ENCODE measurements at regions not wholly inside any gene's neighbourhood (a gene's known extent, or its start where the extent isn't known, plus 50 kb on each side); places are given as distances from the start of the nearest gene placed in this dataset.

GRCh38 chr11:38060136-38060535 is 1462.1 kb upstream of the RAG2 start:
- Histone ChIP-seq H3K36me3 (ENCODE audit: control insufficient read depth in 2 of 2, extremely low read depth in 1 of 2, insufficient read depth in 1 of 2, low read length in 1 of 2) (no peaks in the 10 kb centered on the region), H3K27ac (ENCODE audit: low read length) (no peak overlapping the region), H3K9me3 (no peaks in the 10 kb centered on the region), H3K4me3 (ENCODE audit: control insufficient read depth in 1 of 2, extremely low read depth in 1 of 2, low read length in 1 of 2) (no peak overlapping the region), H3K27me3 (replicated peaks in 1 of 2; ENCODE audit: control insufficient read depth in 2 of 2, extremely low read depth in 1 of 2, insufficient read depth in 2 of 2, low read length in 1 of 2) (no peaks in the 10 kb centered on the region), H3K4me1 (ENCODE audit: control insufficient read depth in 1 of 2, extremely low read depth in 1 of 2, insufficient read depth in 2 of 2, low read length in 2 of 2) (no peaks in the 10 kb centered on the region)
- Mint-ChIP-seq H3K9me3 (peaks cover 11 to 19% (median 16%) of the 10 kb centered on the region in 3 donors), H3K4me3 (no peak overlapping the region), H3K27ac (no peak overlapping the region), H3K36me3 (no peaks in the 10 kb centered on the region), H3K27me3 (no peaks in the 10 kb centered on the region), H3K4me1 (no peaks in the 10 kb centered on the region)
- CTCF ChIA-PET, result no interaction called here
- no CpG with 5 or more reads among the region's 3 CpGs for WGBS (ENCODE audit: insufficient coverage)
- DNase-seq, result no peak
- ATAC-seq (replicated peaks in 1 of 4), result no peak
- POLR2A ChIA-PET, result no interaction called here

DNA sequence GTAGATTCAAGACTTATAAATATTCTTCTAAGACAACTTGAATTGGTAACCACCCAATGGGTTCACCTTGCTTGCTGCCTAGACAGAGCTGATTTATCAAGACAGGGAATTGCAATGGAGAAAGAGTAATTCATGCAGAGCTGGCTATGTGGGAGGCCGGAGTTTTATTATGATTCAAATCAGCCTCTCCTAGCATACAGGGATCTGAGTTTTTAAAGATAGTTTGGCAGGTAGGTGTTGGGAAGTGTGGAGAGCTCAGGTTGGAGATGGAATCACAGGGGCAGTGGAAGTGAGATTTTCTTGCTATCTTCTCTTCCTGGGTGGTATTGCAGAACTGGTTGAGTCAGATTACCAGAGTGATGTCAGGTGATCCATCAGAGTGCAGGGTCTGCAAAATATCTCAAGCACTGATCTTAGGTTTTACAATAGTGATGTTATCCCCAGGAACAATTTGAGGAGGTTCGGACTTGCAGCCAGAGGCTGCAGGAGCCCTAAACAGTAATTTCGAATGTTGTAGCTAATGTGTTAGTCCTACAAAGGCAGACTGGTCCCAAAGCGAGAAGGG is 1448.6 kb upstream of the RAG2 start:
- Histone ChIP-seq H3K4me3 (ENCODE audit: control insufficient read depth in 1 of 2, extremely low read depth in 1 of 2, low read length in 1 of 2) (no peak overlapping the region), H3K4me1 (ENCODE audit: control insufficient read depth in 1 of 2, extremely low read depth in 1 of 2, insufficient read depth in 2 of 2, low read length in 2 of 2) (no peaks in the 10 kb centered on the region), H3K9me3 (no peaks in the 10 kb centered on the region), H3K36me3 (ENCODE audit: control insufficient read depth in 2 of 2, extremely low read depth in 1 of 2, insufficient read depth in 1 of 2, low read length in 1 of 2) (no peaks in the 10 kb centered on the region), H3K27me3 (replicated peaks in 1 of 2; ENCODE audit: control insufficient read depth in 2 of 2, extremely low read depth in 1 of 2, insufficient read depth in 2 of 2, low read length in 1 of 2) (no peaks in the 10 kb centered on the region), H3K27ac (ENCODE audit: low read length) (no peak overlapping the region)
- Mint-ChIP-seq H3K9me3 (peaks cover 9 to 24% (median 12%) of the 10 kb centered on the region in 3 donors), H3K4me1 (no peaks in the 10 kb centered on the region), H3K27ac (no peak overlapping the region), H3K36me3 (no peaks in the 10 kb centered on the region), H3K4me3 (no peak overlapping the region), H3K27me3 (no peaks in the 10 kb centered on the region)
- CTCF ChIA-PET, result no interaction called here
- ATAC-seq (replicated peaks in 1 of 4) (no peak), DNase-seq (no peak)
- POLR2A ChIA-PET, result no interaction called here
- WGBS (ENCODE audit: insufficient coverage), result 100% methylated on average over 1 of the region's 4 CpGs

DNA sequence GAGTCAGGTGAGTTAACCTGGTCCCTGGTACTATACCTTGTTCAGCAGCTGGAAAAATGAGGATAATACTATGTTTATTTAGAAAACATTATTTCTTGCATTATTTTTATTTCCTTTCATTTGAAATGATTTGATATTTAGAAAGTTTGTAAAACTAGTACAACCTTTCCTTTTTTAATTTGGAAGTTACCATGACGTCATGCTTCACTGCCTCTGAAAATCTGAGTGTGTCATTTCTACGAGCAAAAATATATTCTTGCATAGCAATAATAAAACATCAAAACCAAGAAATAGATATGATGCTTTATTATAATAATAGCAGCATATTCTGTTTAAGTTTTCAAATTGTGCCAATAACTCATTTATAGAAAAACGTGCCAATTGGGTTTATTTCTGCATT is 1445.0 kb upstream of the RAG2 start:
- Histone ChIP-seq H3K9me3 (no peaks in the 10 kb centered on the region), H3K4me3 (ENCODE audit: control insufficient read depth in 1 of 2, extremely low read depth in 1 of 2, low read length in 1 of 2) (no peak overlapping the region), H3K4me1 (ENCODE audit: control insufficient read depth in 1 of 2, extremely low read depth in 1 of 2, insufficient read depth in 2 of 2, low read length in 2 of 2) (no peaks in the 10 kb centered on the region), H3K36me3 (ENCODE audit: control insufficient read depth in 2 of 2, extremely low read depth in 1 of 2, insufficient read depth in 1 of 2, low read length in 1 of 2) (no peaks in the 10 kb centered on the region), H3K27me3 (replicated peaks in 1 of 2; ENCODE audit: control insufficient read depth in 2 of 2, extremely low read depth in 1 of 2, insufficient read depth in 2 of 2, low read length in 1 of 2) (no peaks in the 10 kb centered on the region), H3K27ac (ENCODE audit: low read length) (no peak overlapping the region)
- Mint-ChIP-seq H3K36me3 (no peaks in the 10 kb centered on the region), H3K27me3 (no peaks in the 10 kb centered on the region), H3K4me1 (no peaks in the 10 kb centered on the region), H3K27ac (no peak overlapping the region), H3K4me3 (no peak overlapping the region), H3K9me3 (peaks cover 0 to 6% (median 4%) of the 10 kb centered on the region in 3 donors)
- DNase-seq, result no peak
- no peak for ATAC-seq (replicated peaks in 1 of 4)
- ChIA-PET POLR2A (interaction anchor here in 1 of 2 donors (0.5 kb wide), 1 partner anchor 9 kb away, joined by 3 read pairs; no protein-coding TSS in a partner anchor), CTCF (no interaction called here)
- WGBS (ENCODE audit: insufficient coverage), result no CpG with 5 or more reads among the region's 3 CpGs

- no peak overlapping the region for H3K4me3 Mint-ChIP-seq
- H3K9me3 Mint-ChIP-seq, result peaks cover 9 to 20% (median 19%) of the 10 kb centered on the region in 3 donors
- H3K27ac Mint-ChIP-seq, result no peak overlapping the region
- CTCF ChIA-PET, result no interaction called here
- Histone ChIP-seq H3K36me3 (ENCODE audit: control insufficient read depth in 2 of 2, extremely low read depth in 1 of 2, insufficient read depth in 1 of 2, low read length in 1 of 2) (no peaks in the 10 kb centered on the region), H3K27me3 (replicated peaks in 1 of 2; ENCODE audit: control insufficient read depth in 2 of 2, extremely low read depth in 1 of 2, insufficient read depth in 2 of 2, low read length in 1 of 2) (no peaks in the 10 kb centered on the region), H3K4me1 (ENCODE audit: control insufficient read depth in 1 of 2, extremely low read depth in 1 of 2, insufficient read depth in 2 of 2, low read length in 2 of 2) (no peaks in the 10 kb centered on the region), H3K27ac (ENCODE audit: low read length) (no peak overlapping the region), H3K4me3 (ENCODE audit: control insufficient read depth in 1 of 2, extremely low read depth in 1 of 2, low read length in 1 of 2) (no peak overlapping the region), H3K9me3 (no peaks in the 10 kb centered on the region)
- DNase-seq, result no peak
- H3K36me3 Mint-ChIP-seq, result no peaks in the 10 kb centered on the region
- POLR2A ChIA-PET, result no interaction called here
- ATAC-seq (replicated peaks in 1 of 4), result no peak
- no peaks in the 10 kb centered on the region for H3K4me1 Mint-ChIP-seq
- WGBS (ENCODE audit: insufficient coverage), result no CpG with 5 or more reads among the region's 2 CpGs
- no peaks in the 10 kb centered on the region for H3K27me3 Mint-ChIP-seq
These were observed 1440.7 kb upstream of the RAG2 start for GRCh38 chr11:38038777-38039176.

- ChIA-PET POLR2A (no interaction called here), CTCF (no interaction called here)
- no peaks in the 10 kb centered on the region for H3K9me3 ChIP-seq
- 91% methylated on average over 4 of the region's 5 CpGs for WGBS (ENCODE audit: insufficient coverage)
- no peak overlapping the region for H3K4me3 ChIP-seq (ENCODE audit: control insufficient read depth in 1 of 2, extremely low read depth in 1 of 2, low read length in 1 of 2)
- ATAC-seq (replicated peaks in 1 of 4) (no peak), DNase-seq (no peak)
- H3K27me3 Mint-ChIP-seq, result no peaks in the 10 kb centered on the region
- H3K4me3 Mint-ChIP-seq, result no peak overlapping the region
- H3K36me3 Mint-ChIP-seq, result no peaks in the 10 kb centered on the region
- H3K27ac ChIP-seq (ENCODE audit: low read length), result no peak overlapping the region
- H3K36me3 ChIP-seq (ENCODE audit: control insufficient read depth in 2 of 2, extremely low read depth in 1 of 2, insufficient read depth in 1 of 2, low read length in 1 of 2), result no peaks in the 10 kb centered on the region
- peaks cover 14 to 32% (median 31%) of the 10 kb centered on the region in 3 donors for H3K9me3 Mint-ChIP-seq
- no peaks in the 10 kb centered on the region for H3K4me1 ChIP-seq (ENCODE audit: control insufficient read depth in 1 of 2, extremely low read depth in 1 of 2, insufficient read depth in 2 of 2, low read length in 2 of 2)
- no peak overlapping the region for H3K27ac Mint-ChIP-seq
- no peaks in the 10 kb centered on the region for H3K27me3 ChIP-seq (replicated peaks in 1 of 2; ENCODE audit: control insufficient read depth in 2 of 2, extremely low read depth in 1 of 2, insufficient read depth in 2 of 2, low read length in 1 of 2)
- H3K4me1 Mint-ChIP-seq, result no peaks in the 10 kb centered on the region
These were observed 1421.2 kb upstream of the RAG2 start for GRCh38 chr11:38019072-38019775.

- no peak for DNase-seq
- Histone ChIP-seq H3K4me1 (ENCODE audit: control insufficient read depth in 1 of 2, extremely low read depth in 1 of 2, insufficient read depth in 2 of 2, low read length in 2 of 2) (no peaks in the 10 kb centered on the region), H3K4me3 (ENCODE audit: control insufficient read depth in 1 of 2, extremely low read depth in 1 of 2, low read length in 1 of 2) (no peak overlapping the region), H3K27me3 (replicated peaks in 1 of 2; ENCODE audit: control insufficient read depth in 2 of 2, extremely low read depth in 1 of 2, insufficient read depth in 2 of 2, low read length in 1 of 2) (no peaks in the 10 kb centered on the region), H3K36me3 (ENCODE audit: control insufficient read depth in 2 of 2, extremely low read depth in 1 of 2, insufficient read depth in 1 of 2, low read length in 1 of 2) (no peaks in the 10 kb centered on the region), H3K27ac (ENCODE audit: low read length) (no peak overlapping the region), H3K9me3 (no peaks in the 10 kb centered on the region)
- ChIA-PET POLR2A (no interaction called here), CTCF (interaction anchor here in 1 of 2 donors (1.2 kb wide), 1 partner anchor 12 kb away, joined by 7 read pairs; no protein-coding TSS in a partner anchor)
- ATAC-seq (replicated peaks in 1 of 4), result no peak
- H3K4me3 Mint-ChIP-seq, result no peak overlapping the region
- H3K9me3 Mint-ChIP-seq, result peaks cover 0 to 18% (median 7%) of the 10 kb centered on the region in 3 donors
- no peaks in the 10 kb centered on the region for H3K27me3 Mint-ChIP-seq
- H3K4me1 Mint-ChIP-seq, result no peaks in the 10 kb centered on the region
- no peak overlapping the region for H3K27ac Mint-ChIP-seq
- no peaks in the 10 kb centered on the region for H3K36me3 Mint-ChIP-seq
- no CpG with 5 or more reads among the region's 1 CpG for WGBS (ENCODE audit: insufficient coverage)
These were observed 1416.4 kb upstream of the RAG2 start for GRCh38 chr11:38014405-38014804.

Data from T-cell (primary cell).